ENCODE measurements at regions not wholly inside any gene's neighbourhood (a gene's known extent, or its start where the extent isn't known, plus 50 kb on each side); places are given as distances from the start of the nearest gene placed in this dataset.

DNA sequence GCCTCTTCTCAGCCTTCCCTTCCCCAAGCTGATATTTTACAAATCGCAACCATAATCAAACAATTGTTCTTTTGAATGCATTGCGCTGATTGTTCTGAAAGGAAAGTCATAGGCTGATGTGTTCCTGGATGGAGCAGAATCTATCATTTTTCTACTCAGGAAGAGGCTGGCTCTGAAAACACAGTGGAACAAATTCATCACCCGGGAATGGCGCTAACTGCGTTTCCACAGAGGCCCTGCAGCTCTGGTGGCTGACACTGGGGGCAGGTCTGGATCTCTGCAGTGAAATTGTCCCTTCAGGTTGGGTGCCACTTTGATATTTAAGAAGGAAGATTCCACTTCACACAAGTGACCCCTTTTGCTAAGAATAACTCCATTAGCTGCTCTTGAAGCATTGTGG, 1060.8 kb downstream of the UQCRFS1 start:
- POLR2A ChIA-PET, result no interaction called here
- Mint-ChIP-seq H3K9me3 (no peaks in the 10 kb centered on the region), H3K36me3 (no peaks in the 10 kb centered on the region), H3K27me3 (ENCODE audit: low read depth) (no peaks in the 10 kb centered on the region), H3K27ac (no peak overlapping the region), H3K4me3 (no peak overlapping the region), H3K4me1 (peaks cover 12% of the 10 kb centered on the region)
- ATAC-seq, result no peak
- CTCF ChIA-PET, result interaction anchor here (1.3 to 1.8 kb wide), 3 partner anchors 65 to 178 kb away, joined by 3 to 9 read pairs (median 3); no protein-coding TSS in a partner anchor
- no peak for TF ChIP-seq ERG (CRISPR knock-in tag; IDR thresholded peaks at IDR 0.05)
- no peak for TF ChIP-seq ZNF232 (CRISPR knock-in tag; IDR thresholded peaks at IDR 0.05)
- TF ChIP-seq, protein P1, sequence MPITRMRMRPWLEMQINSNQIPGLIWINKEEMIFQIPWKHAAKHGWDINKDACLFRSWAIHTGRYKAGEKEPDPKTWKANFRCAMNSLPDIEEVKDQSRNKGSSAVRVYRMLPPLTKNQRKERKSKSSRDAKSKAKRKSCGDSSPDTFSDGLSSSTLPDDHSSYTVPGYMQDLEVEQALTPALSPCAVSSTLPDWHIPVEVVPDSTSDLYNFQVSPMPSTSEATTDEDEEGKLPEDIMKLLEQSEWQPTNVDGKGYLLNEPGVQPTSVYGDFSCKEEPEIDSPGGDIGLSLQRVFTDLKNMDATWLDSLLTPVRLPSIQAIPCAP (CRISPR knock-in tag; IDR thresholded peaks at IDR 0.05), result no peak
- TF ChIP-seq NFATC4 (CRISPR knock-in tag; IDR thresholded peaks at IDR 0.05), result no peak
- TF ChIP-seq USF2 (CRISPR knock-in tag; IDR thresholded peaks at IDR 0.05), result no peak
- DNase-seq (ENCODE audit: low spot score), result no peak

- DNase-seq (ENCODE audit: low spot score), result no peak
- peaks cover 12% of the 10 kb centered on the region for H3K4me1 Mint-ChIP-seq
- ChIA-PET POLR2A (no interaction called here), CTCF (no interaction called here)
- no peak overlapping the region for H3K27ac Mint-ChIP-seq
- H3K4me3 Mint-ChIP-seq, result no peak overlapping the region
- no peaks in the 10 kb centered on the region for H3K27me3 Mint-ChIP-seq (ENCODE audit: low read depth)
- H3K36me3 Mint-ChIP-seq, result no peaks in the 10 kb centered on the region
- no peak for ATAC-seq
- no peaks in the 10 kb centered on the region for H3K9me3 Mint-ChIP-seq
- TF ChIP-seq ZNF671 (CRISPR knock-in tag; IDR thresholded peaks at IDR 0.05), result no peak
- TF ChIP-seq NFYB (CRISPR knock-in tag; conservative IDR thresholded peaks at IDR 0.05; ENCODE audit: low read depth), result no peak
- no peak for TF ChIP-seq RELA (CRISPR knock-in tag; IDR thresholded peaks at IDR 0.05; ENCODE audit: borderline replicate concordance)
- TF ChIP-seq ZBTB43 (CRISPR knock-in tag; IDR thresholded peaks at IDR 0.05), result no peak
- no peak for TF ChIP-seq E2F4 (CRISPR knock-in tag; IDR thresholded peaks at IDR 0.05; ENCODE audit: borderline replicate concordance, low read depth)
- TF ChIP-seq, protein P1 (CRISPR knock-in tag; IDR thresholded peaks at IDR 0.05), result no peak
- TF ChIP-seq JUN (CRISPR knock-in tag; IDR thresholded peaks at IDR 0.05), result no peak
- TF ChIP-seq FOXP1 (CRISPR knock-in tag; IDR thresholded peaks at IDR 0.05; ENCODE audit: borderline replicate concordance), result no peak
- TF ChIP-seq ELF4 (CRISPR knock-in tag; IDR thresholded peaks at IDR 0.05; ENCODE audit: low read depth), result no peak
- TF ChIP-seq MYBL2 (CRISPR knock-in tag; IDR thresholded peaks at IDR 0.05), result no peak
- no peak for TF ChIP-seq PRRX2 (CRISPR knock-in tag; IDR thresholded peaks at IDR 0.05)
- no peak for TF ChIP-seq ZNF423 (CRISPR knock-in tag; IDR thresholded peaks at IDR 0.05)
These were observed 1062.8 kb downstream of the UQCRFS1 start for GRCh38 chr19:28150129-28150528.

DNA sequence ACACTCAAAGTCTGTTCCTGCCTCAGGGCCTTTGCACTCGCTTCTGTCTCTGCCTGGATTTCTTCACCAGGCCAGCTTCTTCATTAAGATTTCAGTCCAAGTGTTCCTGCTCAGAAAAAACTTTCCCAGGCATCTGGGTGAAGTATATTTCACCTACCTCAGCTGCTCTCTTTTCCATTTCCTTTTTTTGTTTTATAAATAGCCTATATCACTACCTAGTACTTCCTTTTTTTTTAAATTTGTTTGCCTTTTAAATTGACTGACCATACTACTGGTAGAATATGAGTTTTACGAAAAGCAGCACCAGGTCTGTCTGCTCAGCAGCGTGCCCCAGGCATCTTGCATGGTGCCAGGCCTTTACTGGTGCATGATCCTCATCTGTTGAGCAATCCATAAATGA, 1064.4 kb downstream of the UQCRFS1 start:
- no peaks in the 10 kb centered on the region for H3K36me3 Mint-ChIP-seq
- no peaks in the 10 kb centered on the region; the same call in 1 of the 2 replicates for H3K27me3 Mint-ChIP-seq (ENCODE audit: low read depth)
- ATAC-seq, result no peak
- POLR2A ChIA-PET, result no interaction called here
- no peaks in the 10 kb centered on the region for H3K9me3 Mint-ChIP-seq
- CTCF ChIA-PET, result no interaction called here
- TF ChIP-seq SOX15 (CRISPR knock-in tag; IDR thresholded peaks at IDR 0.05) (no peak), HMGA2 (CRISPR knock-in tag; IDR thresholded peaks at IDR 0.05) (no peak)
- H3K4me1 Mint-ChIP-seq, result peaks cover 8% of the 10 kb centered on the region
- no peak overlapping the region for H3K27ac Mint-ChIP-seq
- DNase-seq (ENCODE audit: low spot score), result no peak
- H3K4me3 Mint-ChIP-seq, result no peak overlapping the region

Data from WTC11 (cell line).